A673 (cell line): ENCODE measurements at regions not wholly inside any gene's neighbourhood (a gene's known extent, or its start where the extent isn't known, plus 50 kb on each side); places are given as distances from the start of the nearest gene placed in this dataset.

ENCODE experiments used
- CTCF ChIP-seq: fragments of 300-800, 200-600 bp; sonication (generic); conservative IDR thresholded peaks from 2 replicates; pipeline ENCODE4 v1.5.1; 2017; ENCODE audit warnings: low read depth, mild to moderate bottlenecking, antibody characterized with exemption, low read length, moderate library complexity, mixed read lengths
- EZH2 ChIP-seq: fragments of 200-600 bp; sonication (generic); IDR thresholded peaks from 2 replicates; pipeline ENCODE4 v1.6.1; 2017; ENCODE audit warnings: borderline replicate concordance, low read depth, mild to moderate bottlenecking, mixed read lengths, antibody characterized with exemption, low read length; ENCODE audit not compliant: poor library complexity, severe bottlenecking

DNA sequence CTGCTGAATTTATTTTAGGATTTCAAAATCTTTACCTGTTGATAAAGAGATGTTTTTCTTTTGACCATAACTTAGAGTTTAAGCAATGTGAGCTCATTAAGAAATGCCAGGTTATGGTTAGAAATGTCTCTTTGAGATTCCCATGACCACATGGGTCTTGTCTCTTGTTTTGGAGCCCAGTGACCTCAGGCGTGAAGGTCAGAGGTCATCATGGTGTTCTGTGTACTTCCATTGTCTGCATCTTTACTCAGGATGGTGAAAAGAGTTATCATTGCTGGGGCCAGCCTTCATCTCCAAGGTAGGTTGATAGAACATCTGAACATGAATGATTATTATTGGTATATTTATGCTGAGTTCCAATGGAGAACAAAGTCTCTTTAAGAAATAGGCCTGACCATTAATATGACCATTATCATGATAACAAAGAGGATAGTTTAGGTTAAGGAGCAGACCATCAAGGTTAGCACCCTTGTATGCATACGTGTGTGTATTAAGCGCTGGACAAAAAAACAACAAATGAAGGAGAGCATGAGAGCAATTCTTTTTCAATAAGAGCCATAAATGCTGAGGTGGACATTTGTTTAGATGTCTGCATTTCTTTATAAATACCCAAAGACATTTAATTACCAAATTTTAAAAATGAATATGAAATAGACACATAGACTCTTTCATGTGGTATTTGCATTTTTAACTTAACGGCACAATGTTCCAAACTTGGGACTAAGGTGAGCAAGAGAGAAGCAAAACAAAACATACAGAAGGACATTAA is 120.6 kb upstream of the PAQR3 start:
- TF ChIP-seq CTCF (no peak), EZH2 (no peak)
